ENCODE measurements at regions not wholly inside any gene's neighbourhood (a gene's known extent, or its start where the extent isn't known, plus 50 kb on each side); places are given as distances from the start of the nearest gene placed in this dataset.

GRCh38 chr7:109926738-109927137, 1164.2 kb upstream of the LRRN3 start:
- DNase-seq (ENCODE audit: low read depth) = no peak

GRCh38 chr7:109930049-109930448, 1160.9 kb upstream of the LRRN3 start:
- DNase-seq (ENCODE audit: low read depth) = no peak

GRCh38 chr7:109939207-109939606, 1151.7 kb upstream of the LRRN3 start:
- DNase-seq (ENCODE audit: low read depth) = no peak

- no peak for DNase-seq (ENCODE audit: low read depth)
Measured at GRCh38 chr7:109945820-109946518, 1145.0 kb upstream of the LRRN3 start.

GRCh38 chr7:109950256-109950655, 1140.7 kb upstream of the LRRN3 start:
- no peak for DNase-seq (ENCODE audit: low read depth)

GRCh38 chr7:109950821-109951564, 1139.9 kb upstream of the LRRN3 start:
- DNase-seq (ENCODE audit: low read depth) = no peak

- no peak for DNase-seq (ENCODE audit: low read depth)
Measured at GRCh38 chr7:109951565-109951928, 1139.4 kb upstream of the LRRN3 start.

GRCh38 chr7:109955986-109956385, 1134.9 kb upstream of the LRRN3 start:
- no peak for DNase-seq (ENCODE audit: low read depth)

- no peak for DNase-seq (ENCODE audit: low read depth)
Measured at GRCh38 chr7:109956916-109957315, 1134.0 kb upstream of the LRRN3 start.

- peak; percentile 13 for DNase-seq (ENCODE audit: low read depth)
Measured at GRCh38 chr7:109963741-109964140, 1127.2 kb upstream of the LRRN3 start.

- DNase-seq (ENCODE audit: low read depth) = peak; percentile 90
Measured at GRCh38 chr7:109964780-109965179, 1126.1 kb upstream of the LRRN3 start.

GRCh38 chr7:109967406-109967805, 1123.5 kb upstream of the LRRN3 start:
- DNase-seq (ENCODE audit: low read depth) = peak; percentile 64

GRCh38 chr7:109983618-109984017, 1107.3 kb upstream of the LRRN3 start:
- DNase-seq (ENCODE audit: low read depth) = no peak

GRCh38 chr7:109984729-109985128, 1106.2 kb upstream of the LRRN3 start:
- DNase-seq (ENCODE audit: low read depth) = peak; percentile 47

GRCh38 chr7:109986701-109987100, 1104.2 kb upstream of the LRRN3 start:
- no peak for DNase-seq (ENCODE audit: low read depth)

GRCh38 chr7:109996411-109996810, 1094.5 kb upstream of the LRRN3 start:
- no peak for DNase-seq (ENCODE audit: low read depth)

GRCh38 chr7:109996927-109997326, 1094.0 kb upstream of the LRRN3 start:
- DNase-seq (ENCODE audit: low read depth) = no peak

GRCh38 chr7:109997837-109998236, 1093.1 kb upstream of the LRRN3 start:
- DNase-seq (ENCODE audit: low read depth) = no peak

- no peak for DNase-seq (ENCODE audit: low read depth)
Measured at GRCh38 chr7:110001254-110001938, 1089.5 kb upstream of the LRRN3 start.

GRCh38 chr7:110003827-110004226, 1087.1 kb upstream of the LRRN3 start:
- no peak for DNase-seq (ENCODE audit: low read depth)

GRCh38 chr7:110007320-110008063, 1083.4 kb upstream of the LRRN3 start:
- DNase-seq (ENCODE audit: low read depth) = no peak

- no peak for DNase-seq (ENCODE audit: low read depth)
Measured at GRCh38 chr7:110010359-110010758, 1080.6 kb upstream of the LRRN3 start.
